ENCODE measurements at regions not wholly inside any gene's neighbourhood (a gene's known extent, or its start where the extent isn't known, plus 50 kb on each side); places are given as distances from the start of the nearest gene placed in this dataset.

- TF ChIP-seq POLR2A (IDR thresholded peaks at IDR 0.05; ENCODE audit: low read depth) = no peak
- TF ChIP-seq CTCF (IDR thresholded peaks at IDR 0.05) = no peak
Measured at GRCh38 chr1:29644812-29645211, 408.5 kb downstream of the PTPRU start.

Measured in esophagus muscularis mucosa (tissue), 3 donors.